ENCODE measurements at regions not wholly inside any gene's neighbourhood (a gene's known extent, or its start where the extent isn't known, plus 50 kb on each side); places are given as distances from the start of the nearest gene placed in this dataset.

GRCh38 chr14:54306806-54307205 is 90.0 kb upstream of the CDKN3 start:
- DNase-seq (ENCODE audit: low read depth in 2 of 2, low spot score in 1 of 2): no peak

DNA sequence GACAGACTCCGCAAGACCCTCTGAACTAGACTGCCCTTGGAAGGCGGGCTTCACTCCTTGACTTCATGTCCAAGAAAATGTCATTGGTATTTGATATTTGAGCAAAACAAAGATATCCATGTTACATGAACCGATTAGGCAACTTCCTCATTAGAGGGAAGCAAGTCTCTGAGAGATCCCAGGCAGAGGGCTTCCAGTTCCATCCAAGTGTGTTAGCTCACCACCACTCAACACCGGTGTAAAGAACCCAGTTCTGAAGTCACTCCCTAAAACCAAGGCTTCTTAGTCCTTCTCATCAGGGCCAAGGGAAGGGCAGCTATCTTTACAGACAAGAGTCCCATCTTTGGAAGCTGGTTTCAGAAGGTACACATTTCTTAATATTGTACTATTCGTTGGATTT is 87.2 kb upstream of the CDKN3 start:
- no peak for DNase-seq (ENCODE audit: low read depth in 2 of 2, low spot score in 1 of 2)

DNA sequence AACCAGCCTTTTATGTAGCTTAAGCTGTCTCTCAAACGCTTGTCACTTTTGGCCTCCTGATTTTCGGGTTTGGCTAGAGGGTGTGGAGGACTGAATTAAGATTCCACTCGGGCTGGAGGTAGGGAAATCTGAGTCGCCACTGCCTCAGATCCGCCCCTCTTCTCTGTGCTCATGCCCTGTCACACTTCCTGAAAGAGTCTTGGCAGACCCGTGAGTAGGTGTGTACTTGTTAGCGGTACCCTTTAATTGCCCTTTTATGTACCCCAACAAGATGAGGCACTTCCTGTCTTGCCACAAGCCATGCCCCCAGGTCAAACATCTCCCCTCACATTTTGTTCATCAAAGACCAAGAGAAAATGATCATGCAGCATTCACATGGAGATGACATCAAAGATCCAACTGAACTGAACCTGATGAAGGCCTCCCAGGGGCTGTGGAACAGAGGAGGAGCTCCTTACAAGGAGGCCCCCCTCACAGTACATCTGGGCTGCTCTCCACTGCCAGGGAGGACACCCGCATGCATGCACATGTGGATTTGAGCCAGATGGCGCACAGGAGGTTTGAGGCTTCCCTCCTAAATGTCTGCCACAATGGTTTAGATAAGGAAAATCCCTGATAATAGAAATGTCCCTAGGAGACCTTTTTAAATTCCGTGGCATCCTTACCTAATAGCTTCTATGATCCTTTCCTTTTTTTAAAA is 86.5 kb upstream of the CDKN3 start:
- DNase-seq (ENCODE audit: low read depth in 2 of 2, low spot score in 1 of 2): no peak

DNA sequence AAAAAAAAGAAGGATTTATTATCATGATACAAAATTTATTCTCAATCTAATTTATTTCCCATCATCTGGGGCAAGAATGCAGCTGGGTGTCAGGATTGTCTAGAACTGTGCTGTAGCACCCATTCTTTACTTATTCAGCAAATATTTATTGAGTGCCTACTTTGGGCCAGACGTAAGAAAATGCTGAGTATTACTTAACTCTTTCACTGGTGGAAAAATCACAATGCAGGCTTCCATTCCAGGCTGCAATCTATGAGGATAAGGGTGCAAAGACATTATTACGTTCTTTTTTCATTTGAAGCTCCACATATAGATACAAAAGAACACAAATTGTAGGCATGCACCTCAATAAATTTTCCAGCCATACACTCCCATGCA is 86.0 kb upstream of the CDKN3 start:
- DNase-seq (ENCODE audit: low read depth in 2 of 2, low spot score in 1 of 2): no peak

- no peak for DNase-seq (ENCODE audit: low read depth in 2 of 2, low spot score in 1 of 2)
These were observed 84.5 kb upstream of the CDKN3 start for GRCh38 chr14:54312166-54312801.

DNA sequence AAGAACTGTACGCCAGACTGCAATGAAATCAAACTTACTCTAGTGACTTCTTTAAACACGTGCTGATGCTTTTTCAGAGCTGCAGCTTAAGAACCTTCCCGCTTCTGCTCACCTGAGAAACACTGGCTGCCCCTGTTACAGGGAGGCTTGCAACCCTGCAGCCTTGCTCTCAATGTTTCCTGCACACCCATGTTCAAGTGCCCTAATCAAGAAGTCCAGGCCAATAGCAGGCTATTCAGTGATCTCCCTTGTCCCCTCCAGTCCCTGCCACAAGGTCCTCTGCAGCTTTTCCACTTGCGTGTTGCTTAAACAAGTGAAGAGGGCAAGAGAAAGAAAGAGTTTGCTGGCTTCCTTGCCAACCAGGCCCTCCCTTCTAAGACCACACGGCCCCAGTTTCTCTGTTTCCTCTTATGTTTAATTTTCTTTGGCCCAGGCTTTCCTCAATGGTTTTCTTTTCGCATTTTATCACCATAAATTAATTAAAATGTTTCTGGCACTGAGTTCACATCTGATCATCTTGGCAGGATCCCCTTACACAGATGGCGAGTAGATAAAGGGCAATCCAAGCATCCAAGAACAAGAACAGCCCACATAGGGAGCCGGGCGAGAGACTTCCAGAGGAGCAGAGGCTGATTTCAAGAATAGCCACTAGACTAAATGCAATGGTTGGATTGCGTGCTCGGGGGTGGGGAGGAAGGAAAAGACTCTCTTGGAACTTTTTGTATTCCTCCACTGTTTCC is 82.3 kb upstream of the CDKN3 start:
- DNase-seq (ENCODE audit: low read depth in 2 of 2, low spot score in 1 of 2): no peak

DNA sequence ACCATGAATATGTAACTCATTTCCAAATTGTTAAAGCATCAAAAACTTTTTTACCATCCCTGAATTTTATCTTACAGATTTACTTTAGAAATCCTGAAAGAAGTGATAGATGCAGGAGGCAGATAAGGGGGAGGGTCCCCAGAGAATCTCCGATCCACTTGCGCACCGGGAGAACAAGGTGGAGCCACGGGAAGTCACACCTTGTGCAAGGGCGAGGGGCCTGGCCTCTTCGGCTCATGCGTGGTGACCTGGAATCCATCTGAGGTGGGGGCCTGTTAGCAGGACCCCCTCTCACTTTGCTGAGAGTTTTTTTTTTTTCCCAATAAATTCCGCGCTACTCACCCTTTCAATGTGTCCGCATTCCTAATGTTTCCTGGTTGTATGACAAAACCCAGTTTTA is 80.2 kb upstream of the CDKN3 start:
- no peak for DNase-seq (ENCODE audit: low read depth in 2 of 2, low spot score in 1 of 2)

DNA sequence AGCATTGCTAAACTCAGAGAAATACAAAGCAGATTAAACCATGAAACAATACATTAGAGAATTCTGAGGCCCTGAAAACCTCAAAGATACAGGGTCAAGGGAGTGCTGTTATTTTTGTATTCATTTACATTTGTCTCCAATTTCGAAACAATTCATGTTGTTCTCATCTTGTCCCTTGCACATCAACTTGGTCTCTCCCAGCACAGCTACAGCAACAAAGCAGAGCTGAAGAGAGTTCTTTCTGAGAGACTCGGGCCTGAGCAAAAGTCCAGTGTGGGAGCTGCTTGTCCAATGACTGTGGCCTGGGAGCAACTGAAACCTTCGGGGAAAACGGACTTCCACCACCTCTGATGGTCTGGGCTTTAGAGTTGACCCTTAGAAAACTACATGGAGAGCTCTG is 79.4 kb upstream of the CDKN3 start:
- DNase-seq (ENCODE audit: low read depth in 2 of 2, low spot score in 1 of 2): no peak

DNA sequence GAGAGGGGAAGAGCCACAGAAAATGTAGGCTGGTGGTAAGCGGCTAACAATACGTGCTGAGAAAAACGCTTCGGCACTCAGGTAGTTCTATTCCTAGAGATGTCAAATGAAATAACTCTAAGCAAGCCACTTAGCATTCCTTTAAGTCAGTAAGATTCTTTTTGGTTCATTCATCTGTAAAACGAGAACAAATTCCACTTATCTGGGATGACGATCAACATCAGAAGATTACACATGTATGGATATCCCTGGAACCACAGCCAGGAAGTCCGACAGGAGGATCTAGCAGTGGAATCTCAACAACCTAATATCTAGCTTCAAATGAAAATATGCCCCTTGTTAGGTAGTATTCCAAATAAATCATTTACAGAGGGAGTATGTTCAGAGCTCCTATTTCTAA is 74.6 kb upstream of the CDKN3 start:
- DNase-seq (ENCODE audit: low read depth in 2 of 2, low spot score in 1 of 2): no peak

- DNase-seq (ENCODE audit: low read depth in 2 of 2, low spot score in 1 of 2): no peak
These were observed 74.0 kb upstream of the CDKN3 start for GRCh38 chr14:54322701-54323337.

GRCh38 chr14:54325766-54326165 is 71.0 kb upstream of the CDKN3 start:
- no peak for DNase-seq (ENCODE audit: low read depth in 2 of 2, low spot score in 1 of 2)

GRCh38 chr14:54329082-54329695 is 67.6 kb upstream of the CDKN3 start:
- DNase-seq (ENCODE audit: low read depth in 2 of 2, low spot score in 1 of 2): no peak

- DNase-seq (ENCODE audit: low read depth in 2 of 2, low spot score in 1 of 2): no peak
These were observed 65.9 kb upstream of the CDKN3 start for GRCh38 chr14:54330876-54331275.

- no peak for DNase-seq (ENCODE audit: low read depth in 2 of 2, low spot score in 1 of 2)
These were observed 65.3 kb upstream of the CDKN3 start for GRCh38 chr14:54331516-54331915.

DNA sequence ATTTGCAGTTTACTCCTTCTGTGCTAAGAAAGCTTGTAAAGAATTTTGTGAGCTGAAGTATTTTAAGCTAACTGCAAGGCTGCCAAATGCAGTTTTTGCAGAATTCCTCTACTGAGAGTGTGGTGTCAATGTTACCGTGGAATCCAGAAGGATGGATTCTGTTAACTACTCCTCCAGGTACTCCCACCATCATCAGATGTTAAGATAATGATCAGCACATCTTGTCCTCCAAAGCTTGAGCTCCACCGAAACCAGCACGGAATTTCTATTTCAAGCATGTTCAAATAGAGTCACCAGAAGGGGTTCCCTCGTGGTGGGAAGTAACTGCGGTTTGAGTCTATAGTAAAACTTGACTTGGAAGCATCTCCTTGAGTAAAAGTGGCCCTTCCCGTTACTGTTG is 64.3 kb upstream of the CDKN3 start:
- no peak for DNase-seq (ENCODE audit: low read depth in 2 of 2, low spot score in 1 of 2)

GRCh38 chr14:54333511-54333910 is 63.3 kb upstream of the CDKN3 start:
- DNase-seq (ENCODE audit: low read depth in 2 of 2, low spot score in 1 of 2): no peak

GRCh38 chr14:54335569-54336155 is 61.1 kb upstream of the CDKN3 start:
- no peak for DNase-seq (ENCODE audit: low read depth in 2 of 2, low spot score in 1 of 2)

- no peak for DNase-seq (ENCODE audit: low read depth in 2 of 2, low spot score in 1 of 2)
These were observed 59.5 kb upstream of the CDKN3 start for GRCh38 chr14:54337314-54337713.

GRCh38 chr14:54338696-54339317 is 58.0 kb upstream of the CDKN3 start:
- no peak for DNase-seq (ENCODE audit: low read depth in 2 of 2, low spot score in 1 of 2)

- no peak for DNase-seq (ENCODE audit: low read depth in 2 of 2, low spot score in 1 of 2)
These were observed 57.0 kb upstream of the CDKN3 start for GRCh38 chr14:54339771-54340170.

DNA sequence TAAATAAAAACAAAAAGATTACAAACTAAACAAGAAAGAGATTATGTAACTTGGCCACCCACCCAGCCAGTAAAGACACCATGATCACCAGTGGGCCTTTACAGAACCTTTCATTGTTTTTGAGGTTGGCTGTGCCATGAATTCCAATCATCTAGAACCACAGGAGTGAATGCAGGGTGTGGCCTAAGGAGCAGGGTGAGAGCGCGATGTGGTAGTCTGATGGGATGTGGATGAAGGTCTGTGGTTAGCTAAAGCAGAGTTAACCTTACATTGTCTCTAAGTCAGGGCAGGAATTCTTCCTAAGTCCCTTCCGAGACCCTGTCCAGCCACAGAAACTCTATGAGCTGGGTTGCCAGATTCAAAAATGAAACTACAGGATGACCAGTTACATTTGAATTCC is 54.0 kb upstream of the CDKN3 start:
- DNase-seq (ENCODE audit: low read depth in 2 of 2, low spot score in 1 of 2): no peak
